Neutrophil (primary cell): ENCODE measurements at regions not wholly inside any gene's neighbourhood (a gene's known extent, or its start where the extent isn't known, plus 50 kb on each side); places are given as distances from the start of the nearest gene placed in this dataset.

ENCODE experiments used
- H3K27ac ChIP-seq: fragments of 200-600 bp; sonication (generic); 2 replicates; pipeline ENCODE4 v1.5.1; 2016; ENCODE audit warnings: mild to moderate bottlenecking, moderate library complexity
- H3K27me3 ChIP-seq: fragments of 200-600 bp; sonication (generic); 2 replicates; pipeline ENCODE4 v1.6.0; 2016; ENCODE audit warnings: mild to moderate bottlenecking
- H3K36me3 ChIP-seq: fragments of 200-600 bp; sonication (generic); 2 replicates; pipeline ENCODE4 v1.5.1; 2017
- H3K4me1 ChIP-seq, 2 experiments: fragments of 200-600 bp in 1 of 2; sonication (generic) in 1 of 2; 1 replicate in 1 of 2; 2 replicates in 1 of 2; pipeline versions ENCODE4 v1.5.1 to v1.6.1; 2013 to 2016; ENCODE audit warnings: low read depth in 1 of 2, low read length in 1 of 2, mild to moderate bottlenecking in 1 of 2, moderate library complexity in 1 of 2; ENCODE audit not compliant: control insufficient read depth in 1 of 2, insufficient read depth in 1 of 2
- H3K4me3 ChIP-seq, 2 experiments: fragments of 200-600 bp in 1 of 2; sonication (generic) in 1 of 2; 1 replicate in 1 of 2; 2 replicates in 1 of 2; pipeline ENCODE4 v1.5.1; 2013 to 2016; ENCODE audit warnings: low read depth in 1 of 2, low read length in 1 of 2, mild to moderate bottlenecking in 1 of 2, moderate library complexity in 1 of 2
- H3K9me3 ChIP-seq: fragments of 200-600 bp; sonication (generic); 2 replicates; pipeline ENCODE4 v1.5.1; 2016
- CTCF ChIP-seq: fragments of 200-600 bp; sonication (generic); IDR thresholded peaks from 2 replicates; pipeline ENCODE4 v1.5.1; 2016; ENCODE audit warnings: antibody characterized with exemption

DNA sequence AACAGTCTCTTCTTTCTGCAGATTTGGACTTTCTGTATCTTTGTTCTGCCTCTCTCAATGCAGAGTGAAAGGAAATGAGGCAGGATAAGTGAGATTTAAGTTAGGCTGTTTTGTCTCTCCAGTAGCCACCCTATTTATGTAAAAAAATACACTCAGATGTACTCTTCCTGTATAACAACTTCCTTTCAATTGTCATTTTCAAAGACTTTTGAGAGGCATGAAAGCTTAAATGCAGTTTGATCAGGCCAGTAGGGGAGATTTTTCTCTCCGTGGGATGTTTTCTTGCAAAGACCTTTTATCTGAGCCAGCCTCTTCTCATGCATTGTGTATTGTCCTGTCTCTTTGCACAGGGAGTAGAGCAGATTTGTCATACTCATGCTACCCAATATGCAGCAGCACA is 166.8 kb downstream of the SLITRK5 start:
- H3K4me3 ChIP-seq = no peak overlapping the region
- no peaks in the 10 kb centered on the region for H3K4me1 ChIP-seq
- H3K9me3 ChIP-seq = no peaks in the 10 kb centered on the region
- no peak overlapping the region for H3K27ac ChIP-seq
- H3K27me3 ChIP-seq = no peaks in the 10 kb centered on the region
- TF ChIP-seq CTCF = no peak
- no peaks in the 10 kb centered on the region for H3K36me3 ChIP-seq

DNA sequence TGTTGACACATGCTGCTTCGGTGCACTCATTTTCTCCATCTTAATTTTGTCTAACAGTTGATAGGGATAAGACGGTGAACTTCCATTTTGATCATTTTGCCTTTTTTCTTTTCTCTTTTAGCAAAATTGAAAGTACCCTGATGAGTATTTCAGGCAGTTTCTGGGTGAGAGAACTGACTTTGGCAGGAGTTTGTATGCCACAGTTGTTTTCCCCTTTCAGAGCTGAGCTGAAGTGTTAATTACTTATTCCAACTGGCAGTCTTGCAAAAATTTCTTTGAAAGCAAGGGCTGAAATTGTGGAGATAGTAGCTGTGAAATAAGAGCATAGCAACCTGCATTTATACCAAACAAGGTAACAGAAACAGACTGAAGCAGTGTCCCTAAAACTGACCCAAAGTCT is 180.2 kb downstream of the SLITRK5 start:
- Histone ChIP-seq H3K27ac (no peak overlapping the region), H3K9me3 (no peaks in the 10 kb centered on the region)
- TF ChIP-seq CTCF = no peak

GRCh38 chr13:87855553-87855952 is 184.4 kb downstream of the SLITRK5 start:
- no peak for TF ChIP-seq CTCF
- Histone ChIP-seq H3K36me3 (no peaks in the 10 kb centered on the region), H3K9me3 (no peaks in the 10 kb centered on the region), H3K4me3 (no peak overlapping the region), H3K27me3 (no peaks in the 10 kb centered on the region), H3K27ac (no peak overlapping the region), H3K4me1 (no peaks in the 10 kb centered on the region)

More for the DNA sequence above, 180.2 kb downstream of the SLITRK5 start:
- Histone ChIP-seq H3K27me3 (no peaks in the 10 kb centered on the region), H3K4me1 (no peaks in the 10 kb centered on the region), H3K4me3 (no peak overlapping the region), H3K36me3 (no peaks in the 10 kb centered on the region)

GRCh38 chr13:87859261-87859660 is 188.1 kb downstream of the SLITRK5 start:
- Histone ChIP-seq H3K9me3 (no peaks in the 10 kb centered on the region), H3K27ac (no peak overlapping the region), H3K36me3 (no peaks in the 10 kb centered on the region), H3K27me3 (no peaks in the 10 kb centered on the region), H3K4me3 (no peak overlapping the region), H3K4me1 (no peaks in the 10 kb centered on the region)
- no peak for TF ChIP-seq CTCF

- H3K4me3 ChIP-seq = no peak overlapping the region
- TF ChIP-seq CTCF = no peak
- no peaks in the 10 kb centered on the region for H3K9me3 ChIP-seq
- H3K27me3 ChIP-seq = no peaks in the 10 kb centered on the region
- H3K4me1 ChIP-seq = no peaks in the 10 kb centered on the region
- H3K27ac ChIP-seq = no peak overlapping the region
- no peaks in the 10 kb centered on the region for H3K36me3 ChIP-seq
Measured at GRCh38 chr13:87867426-87867825, 196.3 kb downstream of the SLITRK5 start.

DNA sequence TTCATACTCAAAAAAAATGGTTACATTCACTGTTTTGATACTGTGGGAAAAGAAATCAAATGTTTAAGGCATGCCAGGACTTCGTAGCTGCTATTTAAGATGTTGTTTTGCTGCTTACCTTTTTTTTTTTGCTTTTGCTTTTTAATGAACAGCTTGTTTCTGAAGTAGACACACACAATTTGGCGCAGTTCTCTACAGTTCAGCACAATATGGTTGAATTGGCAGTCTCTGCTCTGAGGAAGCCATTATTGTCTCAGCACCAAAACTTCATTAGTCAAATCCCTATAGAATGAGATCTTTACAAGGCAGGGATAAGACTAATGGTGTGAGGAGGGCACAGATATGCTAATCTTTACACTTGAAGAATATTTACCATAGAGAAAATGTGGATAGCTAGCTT is 197.6 kb downstream of the SLITRK5 start:
- Histone ChIP-seq H3K27me3 (no peaks in the 10 kb centered on the region), H3K4me1 (no peaks in the 10 kb centered on the region), H3K27ac (no peak overlapping the region), H3K9me3 (no peaks in the 10 kb centered on the region), H3K36me3 (no peaks in the 10 kb centered on the region), H3K4me3 (no peak overlapping the region)
- no peak for TF ChIP-seq CTCF
